ENCODE measurements at regions not wholly inside any gene's neighbourhood (a gene's known extent, or its start where the extent isn't known, plus 50 kb on each side); places are given as distances from the start of the nearest gene placed in this dataset.
"Not testable (repeated sequence)": the region's sequence is repeated elsewhere in the genome, so short reads cannot be mapped to it uniquely, and the experiment has no call there.

DNA sequence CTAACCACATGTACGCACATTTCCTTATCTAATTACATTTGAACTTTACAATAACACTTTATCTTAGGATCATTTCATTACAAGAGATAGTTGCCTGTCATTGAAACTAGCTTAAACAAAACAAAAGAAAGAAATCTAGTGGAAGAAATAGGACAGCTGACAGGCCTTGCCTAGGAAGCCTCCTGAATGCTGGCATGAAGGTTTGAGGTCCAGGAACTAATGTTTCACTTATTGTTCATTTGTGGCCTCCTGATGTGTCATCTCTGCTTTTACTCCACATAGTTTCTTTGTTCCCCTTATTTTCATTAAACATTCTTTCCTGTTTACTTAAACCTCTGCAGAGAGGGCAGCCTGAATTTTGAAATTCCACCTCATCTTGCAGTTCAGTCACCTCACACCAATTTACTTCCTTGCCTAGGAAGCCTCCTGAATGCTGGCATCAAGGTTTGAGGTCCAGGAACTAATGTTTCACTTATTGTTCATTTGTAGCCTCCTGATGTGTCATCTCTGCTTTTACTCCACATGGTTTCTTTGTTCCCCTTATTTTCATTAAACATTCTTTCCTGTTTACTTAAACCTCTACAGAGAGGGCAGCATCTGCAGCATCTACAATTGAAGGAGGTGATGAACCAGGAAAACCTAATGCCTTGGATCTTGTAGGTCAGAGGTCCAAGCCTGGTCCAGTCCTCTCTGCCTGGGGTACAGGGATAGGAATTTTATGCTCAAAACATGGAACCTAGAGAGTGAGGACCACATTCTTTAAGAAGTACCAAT, 319.2 kb downstream of the SPATA31A1 start:
- DNase-seq = not testable (repeated sequence)

DNA sequence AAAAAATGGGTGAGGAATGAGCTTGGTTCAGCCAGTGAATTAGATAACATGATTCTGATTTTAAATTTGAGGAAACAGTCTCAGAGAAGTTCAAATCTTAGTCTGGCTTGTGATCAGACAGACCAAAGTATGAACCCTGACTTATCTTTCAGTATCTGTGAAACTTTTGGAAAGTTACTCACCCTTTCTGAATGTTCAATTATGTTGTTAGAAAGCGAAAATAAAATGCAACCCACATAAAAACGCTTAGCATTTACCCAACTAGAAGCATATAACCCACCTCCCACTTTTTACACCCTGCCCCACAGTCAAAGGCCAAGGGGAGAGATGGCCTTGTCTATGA, 319.7 kb downstream of the SPATA31A1 start:
- not testable (repeated sequence) for DNase-seq

DNA sequence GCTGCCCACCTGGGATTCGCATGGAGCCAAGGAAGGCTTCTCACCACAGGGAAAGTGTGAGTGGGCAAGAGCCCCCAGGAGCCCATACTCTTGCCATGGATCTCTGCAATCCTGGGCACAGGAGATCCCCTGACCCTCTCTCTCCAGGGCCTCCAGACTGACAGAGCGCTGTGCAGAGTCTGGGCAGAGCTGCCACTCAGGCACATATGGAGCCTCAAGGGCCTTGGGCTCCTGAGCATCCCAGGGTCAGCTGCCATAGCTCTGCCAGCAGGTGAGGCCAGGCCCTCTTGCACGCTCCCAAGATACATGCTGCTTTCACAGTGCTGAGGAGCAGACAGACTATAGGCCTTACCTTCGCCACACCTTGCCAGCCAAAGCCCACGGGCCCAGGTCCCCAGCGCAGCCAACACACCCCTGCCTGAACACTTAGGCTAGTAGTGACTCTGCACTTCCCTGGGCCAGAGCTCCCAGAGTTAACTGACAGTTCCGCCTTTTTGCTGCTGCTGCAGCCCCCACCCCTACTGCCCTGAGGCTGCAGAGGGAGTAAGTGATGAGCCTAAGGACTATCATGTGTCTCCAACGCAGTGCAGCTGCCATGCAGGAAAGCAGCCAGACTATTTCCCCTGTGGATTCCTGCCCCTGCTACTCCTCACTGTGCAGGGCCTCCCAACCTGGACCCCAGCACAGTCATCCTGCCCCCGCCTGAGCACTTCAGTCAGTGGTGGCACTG, 323.2 kb downstream of the SPATA31A1 start:
- DNase-seq = not testable (repeated sequence)

DNA sequence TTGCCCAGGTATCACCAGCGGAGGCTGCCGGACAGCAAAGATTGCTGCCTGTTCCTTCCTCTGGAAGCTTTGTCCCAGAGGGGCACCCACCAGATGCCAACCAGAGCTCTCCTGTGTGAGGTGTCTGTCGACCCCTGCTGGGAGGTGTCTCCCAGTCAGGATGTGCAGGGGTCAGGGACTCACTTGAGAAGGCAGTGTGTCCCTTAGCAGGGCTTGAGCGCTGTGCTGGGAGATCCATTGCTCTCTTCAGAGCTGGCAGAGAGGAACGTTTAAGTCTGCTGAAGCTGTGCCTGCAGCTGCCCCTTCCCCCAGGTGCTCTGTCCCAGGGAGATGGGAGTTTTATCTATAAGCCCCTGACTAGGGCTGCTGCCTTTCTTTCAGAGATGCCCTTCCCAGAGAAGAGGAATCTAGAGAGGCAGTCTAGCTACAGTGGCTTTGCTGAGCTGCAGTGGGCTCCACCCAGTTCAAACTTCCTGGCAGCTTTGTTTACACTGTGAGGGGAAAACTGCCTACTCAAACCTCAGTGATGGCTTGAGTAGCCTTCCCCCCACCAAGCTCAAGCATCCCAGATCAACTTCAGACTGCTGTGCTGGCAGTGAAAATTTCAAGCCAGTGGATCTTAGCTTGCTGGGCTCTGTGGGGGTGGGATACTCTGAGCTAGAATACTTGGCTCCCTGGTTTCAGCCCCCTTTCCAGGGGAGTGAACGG, 325.4 kb downstream of the SPATA31A1 start:
- DNase-seq = not testable (repeated sequence)

DNA sequence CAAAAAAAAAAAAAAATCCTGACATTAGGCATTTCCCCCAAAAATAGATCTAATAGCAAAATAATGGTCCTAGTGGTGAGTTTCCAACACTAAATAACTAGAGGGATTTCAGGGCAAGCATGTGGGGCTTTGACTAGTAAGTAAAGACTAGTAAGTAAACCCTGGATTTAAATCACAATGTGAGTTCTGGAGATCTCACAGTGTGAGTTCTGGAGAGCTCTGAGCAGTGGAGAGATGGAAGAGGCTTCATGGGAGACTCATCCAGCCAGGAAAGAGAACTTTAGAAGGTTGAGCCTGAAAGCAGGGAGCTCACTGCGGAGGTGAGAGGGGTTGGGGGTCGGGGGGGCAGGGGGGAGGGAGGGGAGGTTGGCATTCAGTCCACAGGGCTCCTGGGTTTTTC, 373.4 kb downstream of the SPATA31A1 start:
- not testable (repeated sequence) for DNase-seq

DNA sequence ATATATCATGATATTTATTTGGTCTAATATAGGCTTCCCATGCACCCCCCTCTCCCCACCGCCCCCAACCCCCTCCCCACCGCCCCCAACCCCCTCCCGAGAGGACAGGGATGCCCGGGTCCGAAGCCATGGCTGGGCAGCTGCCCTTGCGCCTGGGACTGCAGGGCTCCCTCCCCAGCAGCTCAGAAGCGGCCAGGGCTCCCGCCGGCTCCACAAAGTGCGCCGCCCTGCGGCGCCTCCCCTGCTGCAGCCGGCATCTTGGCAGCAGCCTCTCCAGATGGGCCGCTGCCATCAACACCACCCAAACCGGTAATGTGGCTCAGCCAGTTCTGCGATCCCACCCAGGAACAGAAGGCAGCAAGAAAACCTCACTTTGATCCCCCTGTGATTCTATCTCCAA, 389.4 kb downstream of the SPATA31A1 start:
- not testable (repeated sequence) for DNase-seq

DNA sequence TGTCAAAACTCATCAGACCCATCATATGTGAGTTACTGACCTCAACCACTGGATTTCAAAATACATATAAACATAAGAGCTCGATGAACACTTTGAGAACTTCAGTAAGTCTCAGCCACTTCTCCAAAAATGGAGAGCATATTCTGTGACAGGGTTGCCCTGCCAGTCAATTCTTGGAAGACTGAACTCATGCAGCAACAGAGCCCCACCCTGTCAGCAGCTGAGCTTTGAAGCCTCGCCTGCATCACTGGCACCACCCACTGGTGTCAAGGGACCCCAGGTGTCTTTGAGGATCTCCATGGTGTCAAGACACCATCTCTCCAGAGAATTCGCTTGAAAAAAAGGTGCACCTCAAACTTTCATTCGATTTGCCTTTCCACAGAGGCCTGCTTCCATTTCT, 420.1 kb downstream of the SPATA31A1 start:
- not testable (repeated sequence) for DNase-seq

DNA sequence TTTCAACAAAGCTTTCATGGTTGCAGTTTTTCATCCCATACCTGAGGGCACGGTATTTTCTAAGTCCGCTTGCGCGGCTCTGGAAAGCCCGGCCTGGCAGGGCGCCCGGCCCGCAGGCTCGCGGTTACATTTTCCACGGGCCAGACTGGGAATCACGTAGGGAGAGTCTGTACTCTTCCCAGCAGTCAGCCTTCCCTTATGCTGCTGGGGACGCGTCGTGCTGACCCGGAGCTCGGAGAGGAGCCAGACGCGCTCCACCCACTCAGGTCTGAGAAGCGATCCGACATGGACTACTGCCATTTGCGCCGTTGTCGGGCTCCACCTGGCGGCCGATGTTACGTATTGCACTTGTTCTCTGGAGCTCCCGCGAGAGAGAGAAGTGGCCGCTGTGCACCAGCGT, 435.9 kb downstream of the SPATA31A1 start:
- DNase-seq = not testable (repeated sequence)

DNA sequence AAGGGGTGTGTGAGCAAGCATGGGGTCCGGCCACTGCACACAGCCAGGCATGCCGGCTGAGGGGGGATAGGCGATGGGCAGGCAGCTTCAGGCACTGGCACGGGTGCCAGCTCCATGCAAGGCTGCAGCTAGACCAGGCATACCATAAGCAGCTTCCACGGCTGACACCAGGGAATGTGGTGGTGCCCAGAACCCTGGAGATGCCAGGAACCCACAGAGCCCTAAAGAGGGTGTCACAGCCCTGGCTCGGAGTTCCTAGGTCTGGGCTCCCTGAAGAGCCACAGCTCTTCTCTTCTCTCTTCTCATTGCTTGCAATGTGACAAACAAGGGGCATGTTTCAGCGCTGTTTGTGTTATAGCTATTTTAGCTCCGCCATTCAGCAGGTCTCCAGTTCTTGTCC, 442.5 kb downstream of the SPATA31A1 start:
- not testable (repeated sequence) for DNase-seq

DNA sequence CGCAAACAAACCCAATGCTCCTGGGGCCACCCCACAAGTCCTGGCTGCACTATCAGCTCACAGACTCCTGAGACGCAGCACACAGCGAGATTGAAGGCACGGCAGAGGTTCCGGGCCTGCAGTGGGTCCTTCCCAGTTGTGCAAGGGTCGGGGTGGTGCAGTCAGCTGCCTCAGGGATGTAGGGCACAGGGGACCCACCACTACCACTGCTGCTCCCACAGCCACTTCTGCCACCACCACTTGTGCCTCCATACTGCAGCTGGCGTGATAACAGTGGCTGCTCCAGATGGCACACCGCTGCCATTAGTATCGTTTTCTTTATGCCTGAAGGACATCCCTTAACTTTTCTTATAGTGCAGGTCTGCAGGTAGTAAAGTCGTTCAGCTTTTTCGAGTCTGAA, 443.8 kb downstream of the SPATA31A1 start:
- DNase-seq = not testable (repeated sequence)

DNA sequence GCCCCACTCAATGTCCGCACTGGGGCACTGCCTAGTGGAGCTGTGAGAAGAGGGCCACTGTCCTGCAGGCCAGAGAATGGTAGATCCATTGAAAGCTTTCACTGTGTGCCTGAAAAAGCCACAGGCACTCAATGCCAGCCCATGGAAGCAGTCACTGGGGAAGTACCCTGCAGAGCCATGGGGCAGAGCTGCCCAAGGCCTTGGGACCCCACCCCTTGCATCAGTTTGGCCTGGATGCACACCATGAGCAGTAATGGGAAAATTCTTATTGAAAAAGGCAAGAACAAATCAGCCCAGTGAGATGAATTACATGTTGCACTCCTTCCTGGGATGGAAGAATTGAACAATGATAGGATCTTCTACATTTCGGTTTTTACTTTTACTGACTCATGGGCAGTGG, 447.1 kb downstream of the SPATA31A1 start:
- DNase-seq = not testable (repeated sequence)

DNA sequence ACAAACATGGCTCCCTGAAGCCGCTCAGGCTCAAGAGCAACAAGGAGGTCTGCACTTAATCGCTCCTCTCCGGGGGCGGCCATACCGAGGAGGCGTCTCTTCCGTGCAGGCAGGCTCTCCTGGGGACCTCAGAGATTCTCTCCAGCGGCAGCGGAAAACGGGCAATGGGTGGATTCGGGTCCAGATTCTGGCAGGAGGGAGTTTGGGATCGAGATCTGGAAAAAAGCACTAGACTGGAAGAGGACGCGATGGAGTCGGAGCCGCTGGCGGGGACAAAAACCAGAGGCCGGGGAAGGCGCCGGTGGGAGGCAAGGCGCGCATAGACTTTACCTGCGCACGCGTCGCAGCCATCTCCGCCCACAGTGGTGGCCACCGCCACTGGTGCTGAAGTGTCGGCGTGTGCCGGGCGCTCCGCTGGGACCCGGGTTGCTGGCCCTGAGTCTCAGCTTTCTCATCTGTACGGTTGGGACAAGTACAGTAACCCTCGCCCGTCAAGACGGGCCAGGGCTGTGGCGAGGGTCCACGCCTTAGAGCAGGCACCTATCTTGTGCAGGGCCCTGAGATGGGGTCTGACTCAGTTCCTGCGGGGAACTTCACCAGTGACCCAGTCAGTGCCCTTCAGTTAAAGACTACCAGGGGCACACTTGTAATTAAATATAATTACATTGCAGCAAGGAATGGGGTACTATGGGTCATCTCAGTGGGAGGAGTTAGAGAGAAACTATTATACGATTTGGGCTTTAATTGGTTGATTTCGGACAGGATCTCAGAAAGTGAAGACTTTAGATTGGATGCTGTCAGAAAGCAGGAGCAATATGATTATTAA, 454.1 kb downstream of the SPATA31A1 start:
- peak; percentile 37 for DNase-seq

DNA sequence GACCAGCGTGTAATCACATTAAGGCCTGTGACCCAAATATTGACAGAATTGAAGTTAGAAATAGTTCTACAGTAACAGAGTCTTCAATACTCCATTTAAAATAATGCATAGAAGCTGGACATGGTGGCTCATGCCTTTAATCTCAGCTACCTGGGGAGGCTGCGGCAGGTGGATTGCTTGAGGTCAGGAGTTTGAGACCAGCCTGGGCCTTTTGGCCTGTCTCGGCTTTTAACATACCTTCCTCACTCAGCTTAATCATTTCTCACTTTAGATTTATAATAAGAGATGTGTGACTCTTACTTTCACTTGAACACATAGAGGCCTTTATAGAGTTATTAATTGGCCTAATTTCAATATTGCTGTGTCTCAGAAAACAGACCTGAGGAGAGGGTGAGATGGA, 454.9 kb downstream of the SPATA31A1 start:
- DNase-seq = not testable (repeated sequence)

DNA sequence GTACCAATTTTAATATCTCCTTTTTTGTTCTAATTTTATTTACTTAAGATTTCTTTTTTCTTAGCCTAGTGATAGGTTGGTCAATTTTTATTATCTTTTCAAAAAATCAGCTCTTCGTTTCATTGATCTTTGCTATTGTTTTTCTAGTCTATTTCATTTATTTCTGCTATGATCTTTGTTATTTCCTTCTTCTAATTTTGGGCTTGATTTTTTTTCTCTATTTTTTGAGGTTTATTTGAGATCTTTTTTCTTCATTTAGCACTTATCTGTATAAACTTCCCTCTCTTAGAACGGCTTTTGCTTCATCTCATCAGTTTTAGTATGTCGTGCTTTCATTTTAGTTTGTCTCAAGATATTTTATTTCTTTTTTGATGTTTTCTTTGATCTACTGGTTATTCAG, 456.1 kb downstream of the SPATA31A1 start:
- not testable (repeated sequence) for DNase-seq

DNA sequence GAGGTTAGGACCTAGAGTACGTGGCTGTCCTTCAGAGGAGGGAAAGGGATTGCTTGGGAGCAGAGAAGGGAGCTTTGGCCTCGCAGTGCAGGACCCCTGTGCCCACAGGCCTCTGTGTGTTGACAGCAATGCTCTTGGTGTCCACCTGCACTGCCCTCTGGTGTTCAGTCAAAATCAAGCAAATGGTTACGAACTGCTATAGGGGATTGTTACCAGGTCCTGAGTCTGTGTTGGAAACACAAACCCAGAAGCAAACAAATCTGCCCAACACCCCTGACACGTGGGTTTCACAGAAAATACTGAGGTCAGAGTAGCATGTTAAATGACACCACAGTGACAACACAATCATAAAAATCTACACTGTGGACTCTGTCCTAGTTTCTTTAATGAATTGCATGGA, 473.0 kb downstream of the SPATA31A1 start:
- DNase-seq = not testable (repeated sequence)
